ENCODE measurements at regions not wholly inside any gene's neighbourhood (a gene's known extent, or its start where the extent isn't known, plus 50 kb on each side); places are given as distances from the start of the nearest gene placed in this dataset.
"Not testable (repeated sequence)": the region's sequence is repeated elsewhere in the genome, so short reads cannot be mapped to it uniquely, and the experiment has no call there.

- no peak for FAIRE-seq
Observed at GRCh38 chr2:37571587-37572136, 99.8 kb downstream of the CDC42EP3 start.

DNA sequence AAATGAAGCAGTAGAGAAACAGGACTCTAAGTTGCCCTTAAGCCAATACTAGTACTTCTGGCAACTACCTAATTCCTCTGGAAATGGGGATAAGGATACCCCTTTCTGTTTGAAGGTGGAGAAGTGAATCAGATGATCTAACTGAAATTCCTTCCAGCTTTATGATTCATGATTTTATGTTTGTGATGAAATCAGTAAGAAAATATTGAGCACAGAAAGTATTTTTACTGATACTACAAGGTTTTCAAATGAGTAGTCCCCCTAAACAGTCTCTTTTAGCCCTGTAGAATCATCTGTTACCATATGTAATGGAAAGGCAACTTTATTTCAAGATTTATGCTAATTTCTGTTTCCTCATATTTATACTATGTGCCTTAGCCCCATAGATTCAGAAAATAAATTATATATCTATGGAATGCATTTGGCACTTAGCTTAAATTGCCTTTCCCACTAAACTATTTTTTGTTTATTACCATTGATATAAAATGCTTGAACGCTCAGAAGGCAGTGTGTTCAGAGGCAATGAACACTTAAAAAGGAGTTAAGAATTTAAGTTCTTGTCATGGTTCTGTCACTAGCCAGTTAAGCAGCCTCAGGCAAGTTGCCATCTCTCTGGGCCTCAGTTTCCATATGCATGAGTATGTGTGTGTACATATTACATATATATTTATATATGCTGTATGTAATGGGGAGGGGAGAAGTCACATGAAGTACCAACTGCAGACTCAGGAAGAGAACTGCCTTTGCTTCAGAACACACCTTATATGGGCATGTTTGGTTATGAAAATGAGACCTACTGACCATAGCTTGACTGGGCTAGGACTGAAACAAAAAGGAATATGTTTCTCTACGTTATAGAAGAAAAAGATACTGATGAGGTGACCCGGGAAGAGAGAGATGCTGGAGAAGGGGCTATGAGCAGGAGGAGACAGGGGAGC is 97.7 kb downstream of the CDC42EP3 start:
- no peak for FAIRE-seq

- FAIRE-seq, result no peak
Observed at GRCh38 chr2:37575780-37576179, 95.7 kb downstream of the CDC42EP3 start.

- not testable (repeated sequence) for FAIRE-seq
Observed at GRCh38 chr2:37576194-37576593, 95.2 kb downstream of the CDC42EP3 start.

- no peak for FAIRE-seq
Observed at GRCh38 chr2:37576831-37577230, 94.6 kb downstream of the CDC42EP3 start.

DNA sequence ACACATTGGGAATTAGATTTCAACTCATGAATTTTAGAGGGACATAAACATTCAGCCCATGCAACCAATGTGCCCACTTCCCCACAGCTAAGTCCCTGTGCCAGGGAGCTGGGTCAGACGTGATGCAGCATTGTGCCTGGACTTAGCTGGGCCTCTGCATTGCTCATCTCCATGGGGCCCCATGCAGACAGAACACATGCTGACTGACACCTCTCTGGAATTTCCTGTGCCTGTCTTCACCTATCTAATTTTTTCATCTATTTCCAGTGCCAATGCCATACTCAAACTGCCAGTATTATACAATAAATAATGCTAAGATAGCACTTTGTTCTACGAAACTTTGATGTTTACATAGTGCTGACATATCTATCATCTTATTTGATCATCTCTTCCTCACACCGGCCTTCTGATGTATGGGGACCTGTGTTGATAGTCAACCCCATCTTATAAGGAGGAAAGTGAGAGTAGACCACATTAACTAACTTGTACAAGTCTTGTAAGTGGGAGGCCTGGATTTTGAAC is 92.2 kb downstream of the CDC42EP3 start:
- no peak for FAIRE-seq

GRCh38 chr2:37579949-37580348 is 91.5 kb downstream of the CDC42EP3 start:
- FAIRE-seq, result not testable (repeated sequence)

GRCh38 chr2:37581433-37581832 is 90.0 kb downstream of the CDC42EP3 start:
- no peak for FAIRE-seq

- FAIRE-seq, result no peak
Observed at GRCh38 chr2:37582481-37583220, 88.8 kb downstream of the CDC42EP3 start.

DNA sequence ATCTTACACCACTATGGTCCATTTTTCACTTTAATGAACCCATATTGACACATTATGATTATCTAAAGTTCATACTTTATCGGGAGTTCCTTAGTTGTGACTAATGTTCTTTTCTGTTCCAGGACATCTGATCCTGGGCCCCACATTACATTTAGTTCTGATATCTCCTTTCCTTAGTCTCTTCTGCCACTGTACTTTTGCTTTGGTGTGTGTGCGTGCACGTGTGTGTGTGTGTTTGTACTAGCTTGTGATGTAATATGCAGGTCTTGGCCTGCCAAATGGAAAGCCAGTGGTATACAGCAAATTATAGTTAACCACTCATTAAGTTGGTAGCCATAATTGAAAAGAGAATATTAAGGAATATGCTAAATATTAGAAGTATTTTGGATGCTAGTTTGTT is 88.0 kb downstream of the CDC42EP3 start:
- FAIRE-seq, result no peak

- FAIRE-seq, result no peak
Observed at GRCh38 chr2:37583867-37584266, 87.6 kb downstream of the CDC42EP3 start.

DNA sequence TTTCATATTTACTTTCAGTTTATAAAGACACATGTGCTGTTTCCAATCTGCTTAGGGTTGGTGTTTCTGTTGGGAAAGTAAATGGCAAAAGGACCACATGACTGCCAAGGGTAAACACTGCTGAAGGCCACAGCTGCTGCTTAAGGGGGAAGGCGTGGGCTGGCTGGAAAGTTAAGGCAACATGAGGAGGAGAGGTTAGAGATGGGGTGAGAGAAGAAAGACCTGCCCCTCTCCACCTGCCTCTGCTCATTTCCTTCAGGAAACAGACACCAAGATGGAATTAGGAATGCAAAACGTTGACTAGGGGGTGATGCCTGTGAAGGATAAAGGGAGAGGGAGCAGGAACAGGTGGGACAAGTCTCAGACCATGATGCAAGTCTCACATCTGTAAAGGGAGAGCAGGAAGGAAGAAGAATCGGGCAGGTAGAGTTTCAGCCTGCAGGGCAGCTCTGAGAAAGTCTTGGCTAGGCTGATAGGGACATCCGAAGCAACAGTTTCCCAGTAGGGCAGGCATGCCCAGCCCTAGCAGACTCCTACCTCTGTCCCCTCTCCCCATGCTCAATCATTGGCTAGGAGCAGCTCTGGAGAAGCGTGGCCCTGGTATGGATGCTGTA is 86.0 kb downstream of the CDC42EP3 start:
- FAIRE-seq, result no peak

- FAIRE-seq, result peak; percentile 46
Observed at GRCh38 chr2:37585982-37586621, 85.3 kb downstream of the CDC42EP3 start.

DNA sequence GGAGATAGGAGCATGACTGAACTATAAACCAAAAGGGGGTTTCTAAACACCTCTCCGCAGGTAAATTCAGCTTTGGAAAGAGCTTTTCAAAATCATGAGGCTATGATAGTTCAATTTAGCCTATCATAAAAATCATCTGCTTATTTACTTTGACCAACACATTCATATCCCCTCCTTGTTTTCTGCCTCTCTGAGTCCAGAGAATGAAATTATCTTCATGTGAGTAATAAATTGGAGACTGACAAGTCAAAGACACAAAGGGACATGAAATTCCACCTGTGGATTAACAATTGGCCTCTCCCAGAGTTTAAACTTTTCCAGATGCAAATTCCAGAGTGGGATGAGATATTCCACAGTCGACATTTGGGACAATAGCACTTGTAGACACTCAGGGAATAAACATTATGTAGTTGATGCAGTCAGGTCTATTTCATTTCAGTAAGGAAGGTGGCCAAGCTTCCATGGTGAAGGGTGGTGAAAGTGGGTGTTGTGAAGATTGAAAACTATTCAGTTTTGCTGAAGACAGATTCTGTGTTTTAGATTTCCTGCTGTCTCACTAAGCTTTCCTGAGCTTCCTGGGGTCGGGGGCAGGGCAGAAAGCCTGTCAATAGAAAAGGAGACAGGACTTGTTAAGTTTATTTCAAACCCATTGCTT is 84.7 kb downstream of the CDC42EP3 start:
- no peak for FAIRE-seq

DNA sequence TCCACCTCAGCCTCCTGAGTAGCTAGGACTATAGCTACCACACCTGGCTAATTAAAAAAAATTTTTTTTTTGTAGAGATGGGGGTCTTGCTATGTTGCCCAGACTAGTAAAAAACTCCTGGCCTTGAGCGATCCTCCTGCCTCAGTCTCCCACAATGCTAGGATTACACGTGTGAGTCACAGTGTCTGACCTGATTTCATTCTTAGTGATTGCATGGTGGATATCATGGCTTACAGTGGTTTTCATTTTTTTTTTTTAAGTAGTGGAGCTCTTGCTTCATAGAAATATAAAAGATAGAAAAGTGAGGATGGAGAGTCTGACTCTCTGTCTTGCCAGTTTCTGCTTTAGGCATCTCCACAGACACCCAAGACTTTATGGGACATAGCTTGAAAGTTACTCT is 83.6 kb downstream of the CDC42EP3 start:
- FAIRE-seq, result no peak

- no peak for FAIRE-seq
Observed at GRCh38 chr2:37588316-37588777, 83.1 kb downstream of the CDC42EP3 start.

DNA sequence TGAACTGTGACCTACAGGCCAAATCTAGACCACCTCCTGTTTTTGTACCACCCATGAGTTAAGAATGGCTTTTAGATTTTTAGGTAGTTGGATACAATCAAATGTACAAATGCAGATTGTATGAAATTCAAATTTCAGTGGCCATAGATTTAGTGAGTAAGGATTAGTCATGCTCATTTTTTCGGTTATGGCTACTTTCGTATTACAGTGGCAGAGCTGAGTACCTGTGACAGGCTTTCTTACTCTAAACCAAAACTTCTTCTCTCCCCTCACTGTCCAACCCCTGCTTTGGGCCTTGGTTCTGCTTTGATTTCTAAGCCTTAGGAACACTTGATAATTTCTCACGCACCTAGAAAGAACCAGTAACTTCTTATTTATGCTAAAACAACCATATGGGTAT is 82.1 kb downstream of the CDC42EP3 start:
- no peak for FAIRE-seq

DNA sequence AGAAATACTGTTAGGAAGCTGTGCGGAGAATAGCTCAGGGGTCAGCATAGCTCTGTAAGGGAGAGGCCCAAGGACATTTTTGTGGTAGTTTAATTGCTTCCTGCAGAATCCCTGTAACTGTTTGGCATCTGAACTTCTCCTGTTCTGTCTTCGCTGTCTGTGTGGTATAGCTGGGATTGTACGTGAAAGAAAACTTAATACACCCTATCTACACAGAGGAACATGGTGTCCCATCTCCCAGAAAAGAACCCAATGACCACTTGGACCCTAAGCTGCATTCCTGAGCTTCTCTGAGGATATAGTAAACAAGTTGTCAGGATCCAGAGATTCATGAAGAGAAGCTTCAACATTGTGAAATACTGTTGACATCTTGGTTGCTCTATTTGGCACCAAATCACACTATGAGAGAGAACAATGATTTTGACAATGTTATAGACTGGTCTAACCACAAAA is 81.3 kb downstream of the CDC42EP3 start:
- FAIRE-seq, result no peak
